Endometrial microvascular endothelial cells (primary cell): ENCODE measurements at regions not wholly inside any gene's neighbourhood (a gene's known extent, or its start where the extent isn't known, plus 50 kb on each side); places are given as distances from the start of the nearest gene placed in this dataset.

Experiments used
- in situ Hi-C: cut with HindIII; loops from 2 replicates; pipeline ENCODE4 v1.10.0; 2017; ENCODE audit warnings: low sequenced_read_pairs, low pct_unique_long_range_greater_than_20kb; ENCODE audit errors: inconsistent ontology term

DNA sequence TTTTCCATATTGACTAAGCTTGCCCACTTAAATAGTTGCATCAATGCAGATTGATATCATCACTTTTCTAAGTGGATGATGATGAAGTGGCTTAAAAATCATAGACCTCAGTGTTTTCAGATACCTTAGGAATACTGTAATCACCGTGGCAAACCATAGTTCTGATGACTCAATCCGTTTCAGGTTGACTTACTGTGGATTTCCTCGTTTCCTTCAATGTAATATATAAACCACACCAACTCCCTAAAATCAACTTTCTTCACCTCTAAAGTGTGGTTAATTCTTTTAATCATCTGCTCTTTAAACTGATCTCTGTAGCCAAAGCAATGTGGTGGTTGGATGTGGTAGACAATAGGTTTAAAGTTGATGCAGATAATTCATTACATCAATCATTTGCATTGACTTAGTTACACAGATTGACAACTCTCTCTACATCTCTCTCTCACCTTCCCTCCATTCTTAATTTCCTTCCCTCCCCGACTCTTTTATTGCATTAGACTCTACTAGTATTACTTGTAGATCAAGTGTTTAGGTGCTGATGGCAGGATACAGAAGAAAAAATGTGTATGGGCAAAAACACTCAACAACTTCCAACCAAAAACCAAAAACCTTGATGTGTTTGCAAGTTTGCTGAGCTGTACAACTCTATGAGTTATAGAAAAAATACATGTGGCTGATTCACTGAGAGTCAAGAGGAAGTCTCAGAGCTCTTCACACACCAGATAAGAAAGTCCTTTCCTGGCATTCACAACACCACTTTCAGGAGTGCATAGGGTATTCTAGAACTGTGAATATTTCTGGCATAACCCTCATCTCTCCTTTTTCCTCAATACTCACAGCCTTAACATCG, 243.5 kb downstream of the NFKBIZ start:
- in situ Hi-C loops = no loop called here

DNA sequence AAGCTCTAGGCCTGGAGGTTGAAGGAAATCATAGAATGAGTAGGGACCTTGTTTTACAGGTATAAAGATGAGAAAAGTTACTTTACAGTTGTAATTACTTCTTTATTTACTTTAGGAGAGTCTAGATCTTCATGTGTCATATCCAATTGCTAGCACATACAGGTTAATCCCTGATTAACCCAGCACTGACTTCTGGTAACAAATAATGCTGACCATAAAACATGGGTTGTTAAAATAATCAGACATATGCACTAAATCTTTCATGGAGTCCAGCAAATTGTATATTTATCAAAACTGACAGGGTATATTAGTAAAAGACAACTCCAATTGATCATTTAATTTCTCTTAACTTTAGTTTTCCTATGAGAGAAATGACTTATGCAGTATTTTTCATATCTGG, 245.2 kb downstream of the NFKBIZ start:
- in situ Hi-C loops = no loop called here

DNA sequence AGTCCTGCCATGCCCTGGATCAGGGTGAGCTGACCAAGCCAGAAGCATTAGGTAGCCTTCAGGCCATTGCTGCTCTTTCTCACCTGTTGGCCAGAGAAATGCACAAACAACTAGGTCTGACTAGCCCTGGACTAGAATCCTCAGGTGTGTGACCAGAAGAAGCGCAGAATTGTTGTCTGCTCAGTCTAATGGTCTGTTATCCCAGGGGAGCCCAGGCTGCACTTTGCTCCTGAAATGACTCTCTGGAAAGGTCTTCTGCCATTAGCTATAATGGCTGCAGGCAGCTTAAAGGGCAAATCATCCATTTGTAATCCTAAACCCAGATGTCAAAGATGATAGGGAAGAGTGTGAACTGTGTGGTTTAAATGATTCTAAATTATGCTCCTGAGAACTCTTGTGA, 246.1 kb downstream of the NFKBIZ start:
- in situ Hi-C loops = no loop called here

DNA sequence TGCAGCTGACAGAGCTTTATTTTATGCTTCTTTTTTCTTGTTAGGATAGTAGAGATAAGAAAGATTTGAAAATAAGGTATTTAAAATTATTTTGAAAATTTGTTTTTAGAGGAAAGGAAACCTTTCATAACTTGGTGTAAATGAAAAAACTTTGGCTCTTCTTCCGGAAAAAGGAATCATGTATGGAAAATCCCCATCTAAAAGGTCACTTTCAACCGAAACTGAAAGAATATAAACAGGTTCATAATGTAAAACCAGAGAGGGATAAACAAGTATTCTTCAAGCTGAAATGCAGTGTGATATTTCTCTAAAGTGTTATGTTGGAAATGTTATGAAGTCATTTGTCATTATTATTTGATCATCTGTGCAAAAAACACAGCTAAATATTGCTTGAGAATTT, 246.8 kb downstream of the NFKBIZ start:
- in situ Hi-C loops = no loop called here

DNA sequence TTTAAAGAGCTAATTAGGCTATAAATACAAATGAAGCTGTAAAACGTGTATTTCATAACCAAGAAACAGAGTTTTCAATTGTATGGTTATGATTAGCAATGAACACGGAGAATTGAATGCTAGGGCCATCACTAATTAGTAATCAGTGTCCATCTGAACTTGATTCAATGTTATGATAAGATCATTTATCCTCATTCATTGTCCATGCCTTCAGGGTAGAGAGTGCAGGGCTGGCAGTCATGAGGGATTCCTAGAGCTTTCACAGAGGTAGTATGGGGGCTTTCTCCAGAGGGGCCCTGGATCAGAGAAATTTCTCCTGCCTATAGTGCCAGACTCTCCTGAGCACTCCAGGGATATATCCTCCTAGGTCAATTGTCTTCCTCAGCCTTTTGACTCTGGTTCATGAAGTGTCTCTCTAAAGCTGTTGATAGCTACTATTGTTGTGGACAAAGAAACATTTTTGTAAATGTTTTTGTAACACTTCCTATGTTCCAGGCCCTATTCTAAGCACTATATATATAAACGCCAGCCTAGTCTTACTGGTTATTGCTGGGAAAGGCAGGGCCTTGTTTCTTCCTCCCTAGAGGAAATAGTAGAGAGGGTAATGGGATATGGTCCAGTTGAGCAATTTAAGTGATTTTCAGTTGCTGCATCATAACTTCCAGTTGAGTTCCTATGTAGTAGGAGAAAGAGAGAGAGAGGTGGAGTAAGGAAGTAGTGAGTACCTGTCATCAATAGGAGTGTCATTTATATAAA, 249.0 kb downstream of the NFKBIZ start:
- in situ Hi-C loops = no loop called here

DNA sequence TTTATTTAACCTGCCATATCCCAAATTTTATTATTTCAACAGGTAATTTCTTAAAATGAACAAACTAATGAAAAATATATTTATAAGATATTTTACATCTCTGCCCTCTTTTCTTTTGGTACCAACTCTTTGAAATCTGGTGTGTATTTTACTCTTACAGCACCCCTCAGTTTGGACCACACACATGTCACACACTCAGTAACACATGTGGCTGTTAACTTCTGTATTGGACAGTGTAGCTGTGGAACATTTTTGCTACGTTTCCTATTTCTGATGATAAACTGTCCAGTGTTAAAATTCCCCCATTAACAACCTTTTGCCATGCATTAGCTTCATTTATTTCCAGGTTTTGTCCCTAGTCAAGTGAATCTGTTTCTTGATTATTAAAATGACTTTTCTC, 250.6 kb downstream of the NFKBIZ start:
- in situ Hi-C loops = no loop called here

DNA sequence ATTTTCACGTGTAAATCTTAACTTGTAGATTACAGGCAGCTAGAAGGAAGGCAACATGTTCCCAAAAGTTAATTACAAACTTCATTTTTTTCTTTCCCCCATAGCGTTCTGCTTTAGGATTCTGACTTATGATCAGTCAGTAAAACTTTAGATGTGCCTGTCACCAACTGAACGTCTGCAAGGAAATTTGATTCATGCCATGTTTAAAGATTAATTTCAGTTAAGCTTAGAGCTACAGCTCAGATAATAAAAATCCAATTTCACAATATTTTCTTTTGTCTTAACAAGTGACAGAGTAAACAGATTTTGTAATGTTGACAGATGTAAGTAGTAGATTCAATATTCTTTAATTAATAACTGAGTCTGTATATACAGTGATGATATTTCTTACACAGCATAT, 253.1 kb downstream of the NFKBIZ start:
- in situ Hi-C loops = no loop called here

DNA sequence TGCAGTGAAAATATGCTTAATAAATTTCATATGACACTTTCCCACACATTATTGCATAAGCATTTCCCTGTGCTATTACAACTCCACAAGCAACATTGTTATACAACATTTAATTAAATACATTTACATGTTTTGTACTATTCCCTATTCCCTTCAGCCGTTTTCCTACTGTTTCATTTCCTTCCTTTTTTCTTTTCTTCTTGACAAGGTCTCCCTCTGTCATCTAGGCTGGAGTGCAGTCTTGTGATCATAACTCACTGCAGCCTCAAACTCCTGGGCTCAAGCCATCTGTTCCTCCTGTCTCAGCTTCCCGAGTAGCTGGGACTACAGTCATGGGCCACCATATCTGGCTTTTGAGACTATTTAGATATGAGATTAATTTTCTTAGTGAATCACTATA, 254.7 kb downstream of the NFKBIZ start:
- in situ Hi-C loops = no loop called here

DNA sequence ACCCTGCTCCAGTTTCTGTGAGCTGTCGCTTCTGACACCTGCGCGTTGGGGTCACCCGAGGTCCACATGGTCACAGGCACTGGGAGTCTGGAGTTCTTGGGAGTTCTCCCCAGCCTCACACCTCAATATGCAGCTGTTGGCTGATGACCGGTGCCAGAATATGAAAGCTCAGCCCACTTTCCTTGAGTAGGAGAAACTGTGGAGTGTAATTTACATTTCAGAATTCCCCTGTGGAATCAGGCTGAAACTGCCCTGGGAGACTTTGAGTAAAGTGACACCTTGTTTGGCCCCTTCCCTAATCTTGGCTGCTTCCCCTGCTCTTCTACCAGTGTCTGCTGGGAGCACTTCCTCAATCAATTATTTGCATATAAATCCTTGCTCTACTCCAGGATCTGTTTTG, 255.9 kb downstream of the NFKBIZ start:
- in situ Hi-C loops = no loop called here

DNA sequence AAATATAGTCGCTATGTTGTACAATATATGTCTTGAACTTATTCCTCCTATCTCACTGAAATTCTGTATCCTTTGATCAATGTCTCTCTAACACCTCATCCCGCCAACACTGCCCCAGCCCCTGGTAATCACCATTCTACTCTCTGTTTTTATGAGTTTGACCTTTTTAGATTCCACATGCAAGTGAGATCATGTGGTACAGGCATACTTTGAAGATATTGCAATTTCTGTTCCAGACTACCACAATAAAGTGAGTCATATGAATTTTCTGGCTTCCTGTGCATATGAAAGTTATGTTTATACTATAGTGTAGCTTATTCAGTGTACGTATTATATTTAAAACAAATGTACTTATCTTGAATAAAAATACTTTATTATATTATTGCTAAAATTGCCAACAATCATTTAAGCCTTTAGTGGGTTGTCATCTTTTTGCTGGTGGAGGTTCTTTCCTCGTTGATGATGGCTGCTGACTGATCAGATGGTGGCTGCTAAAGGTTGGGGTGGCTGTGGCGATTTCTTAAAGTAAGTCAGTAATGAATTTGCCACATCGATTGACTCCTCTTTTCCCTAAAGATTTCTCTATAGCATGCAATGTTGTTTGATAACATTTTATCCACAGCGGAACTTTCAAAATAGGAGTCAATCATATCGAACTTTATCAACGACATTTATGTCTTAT, 257.2 kb downstream of the NFKBIZ start:
- in situ Hi-C loops = no loop called here

DNA sequence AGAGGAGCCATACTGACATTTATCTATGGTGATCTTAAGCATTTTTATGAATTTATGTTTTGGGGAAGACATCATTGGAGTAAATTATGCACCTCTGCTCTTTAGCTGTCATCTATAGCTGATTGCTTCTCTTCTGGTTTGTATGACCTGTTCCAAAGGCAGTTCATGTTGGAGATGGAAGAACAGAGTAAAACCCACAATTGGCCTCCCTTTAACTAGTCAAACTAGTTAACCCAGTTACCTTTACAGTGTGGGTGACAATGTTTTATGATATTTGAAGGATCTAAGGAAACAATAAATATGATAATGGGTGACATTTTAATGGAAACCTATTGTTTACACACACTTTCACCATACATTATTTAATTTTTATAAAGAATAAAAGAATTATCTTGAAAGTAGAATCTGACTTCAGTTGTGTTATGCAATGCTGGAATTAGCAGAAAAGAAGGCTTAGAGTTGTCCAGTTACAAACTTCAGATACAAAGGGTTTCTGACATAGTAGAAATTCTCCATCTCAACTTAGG, 263.5 kb downstream of the NFKBIZ start:
- in situ Hi-C loops = no loop called here

DNA sequence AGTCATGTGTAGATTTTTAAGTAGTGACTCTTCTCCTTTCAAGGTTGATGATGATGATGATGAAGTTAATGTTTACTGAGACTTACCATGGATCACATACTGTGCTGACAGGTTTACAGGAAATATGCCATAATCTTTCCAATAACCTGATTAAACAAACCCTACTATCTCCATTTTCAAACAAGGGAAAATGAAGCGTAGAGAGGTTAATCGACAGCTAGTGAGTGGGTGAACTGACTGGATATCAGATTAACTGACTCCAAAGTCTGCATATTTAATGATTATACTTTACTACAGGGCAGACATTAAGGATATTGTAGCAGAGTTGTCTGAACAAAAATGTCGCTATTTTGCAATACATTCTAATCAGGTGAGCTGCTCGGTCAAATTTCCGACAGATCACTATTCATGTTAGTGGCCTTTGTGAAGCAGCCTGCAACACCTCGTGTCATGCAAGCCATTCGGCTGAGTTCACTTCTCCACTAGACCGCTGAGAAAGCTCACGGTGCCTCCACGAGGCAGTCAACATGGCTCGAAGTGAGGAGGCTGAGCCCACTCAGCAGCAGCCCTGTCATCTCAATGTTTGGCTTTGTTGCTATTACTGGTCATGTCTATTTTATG, 264.2 kb downstream of the NFKBIZ start:
- in situ Hi-C loops = no loop called here

DNA sequence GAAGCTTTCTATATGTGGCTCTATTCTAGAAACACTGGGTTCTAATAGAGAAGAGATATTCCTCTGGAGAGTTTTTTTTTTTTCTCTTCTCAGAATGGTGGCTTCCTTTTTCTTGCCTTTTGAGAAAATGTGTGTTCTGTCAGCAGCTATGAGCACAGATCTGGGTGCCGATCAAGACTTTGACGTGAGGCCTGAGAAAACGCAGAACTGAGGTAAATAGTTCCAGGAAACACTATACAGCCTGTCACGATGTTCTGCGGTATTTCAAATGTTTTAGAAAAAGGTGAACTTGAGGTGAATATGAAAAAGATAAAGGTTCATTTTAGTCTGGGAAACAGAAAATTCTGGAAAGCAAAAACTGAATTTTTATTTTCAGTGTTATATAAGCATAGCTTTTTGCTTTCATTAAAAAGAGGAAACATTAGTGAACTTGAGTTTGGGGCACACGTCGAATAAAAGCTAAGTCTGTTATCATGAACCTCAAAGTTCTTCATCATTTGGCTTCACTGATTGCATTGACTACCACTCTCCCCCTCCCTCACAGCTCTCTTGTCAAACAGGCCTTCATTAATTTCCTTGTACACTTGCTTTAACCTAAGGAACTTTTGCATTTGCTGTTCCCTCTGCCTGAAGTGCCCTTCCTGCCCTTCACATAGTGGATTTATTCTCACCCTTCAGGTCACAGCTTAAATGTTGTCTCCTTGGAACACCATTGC, 265.1 kb downstream of the NFKBIZ start:
- in situ Hi-C loops = no loop called here

DNA sequence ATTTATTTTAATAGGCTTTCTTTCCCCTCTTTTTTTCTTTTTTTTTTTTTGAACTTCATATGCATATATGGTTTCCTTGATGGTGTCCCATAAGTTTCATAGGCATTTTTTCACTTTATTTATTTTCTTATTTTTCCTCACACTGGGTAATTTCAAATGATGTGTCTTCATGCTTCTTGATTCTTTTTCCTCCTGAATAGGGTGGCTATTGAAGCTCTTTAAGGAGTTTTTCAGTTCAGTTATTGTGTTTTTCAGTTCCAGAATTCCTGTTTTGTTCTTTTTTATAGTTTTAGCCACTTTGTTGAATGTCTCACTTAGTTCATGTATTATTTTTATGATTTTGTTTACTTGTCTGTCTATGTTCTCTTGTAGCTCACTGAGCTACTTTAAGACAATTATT, 273.2 kb downstream of the NFKBIZ start:
- in situ Hi-C loops = no loop called here

DNA sequence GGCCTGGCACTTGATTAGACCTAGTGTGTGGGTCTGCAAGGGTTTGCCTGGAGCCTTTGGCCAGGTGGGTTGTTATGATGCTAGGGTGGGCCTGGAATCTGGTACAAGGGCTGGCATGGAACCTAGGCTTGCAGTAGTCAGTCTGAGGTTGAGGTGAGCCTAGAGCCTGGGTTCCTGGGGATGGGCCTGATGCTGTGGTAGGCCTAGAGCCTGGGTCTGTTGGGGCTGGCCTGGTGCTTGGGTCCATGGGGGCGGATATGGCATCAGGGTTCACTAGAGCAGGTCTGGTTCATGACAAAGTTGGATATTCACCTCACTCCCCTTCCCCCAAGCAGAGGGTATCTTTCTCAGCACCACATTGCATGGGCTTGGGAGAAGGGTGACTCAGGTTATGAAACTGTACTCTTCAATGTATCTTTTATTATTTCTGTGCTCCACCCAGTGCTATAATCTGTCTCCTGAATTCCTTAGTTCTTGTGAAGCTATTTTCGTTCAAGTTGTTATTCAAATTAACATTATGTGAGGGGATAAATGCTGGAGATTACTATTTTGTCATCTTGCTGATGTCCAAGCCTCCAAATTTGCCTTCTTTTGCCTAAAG, 274.4 kb downstream of the NFKBIZ start:
- in situ Hi-C loops = no loop called here

DNA sequence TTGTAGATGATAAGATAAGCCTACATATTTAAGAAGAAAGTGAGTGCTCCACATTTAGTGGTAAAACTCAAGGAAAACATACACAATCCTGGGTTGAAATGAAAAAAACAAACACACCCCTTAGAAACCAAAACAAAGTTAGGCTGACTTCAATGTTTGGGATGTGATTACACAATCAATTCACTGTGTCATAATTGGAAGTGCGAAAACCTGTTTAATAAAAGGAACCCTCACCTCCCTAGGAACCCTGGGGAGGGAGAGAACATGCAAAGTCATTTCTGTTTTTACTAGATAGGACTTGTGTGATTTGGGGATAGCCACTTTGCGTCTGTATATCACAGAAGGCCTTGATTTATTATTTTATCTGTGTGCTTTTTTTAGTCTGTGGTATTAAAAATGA, 275.0 kb downstream of the NFKBIZ start:
- in situ Hi-C loops = no loop called here

DNA sequence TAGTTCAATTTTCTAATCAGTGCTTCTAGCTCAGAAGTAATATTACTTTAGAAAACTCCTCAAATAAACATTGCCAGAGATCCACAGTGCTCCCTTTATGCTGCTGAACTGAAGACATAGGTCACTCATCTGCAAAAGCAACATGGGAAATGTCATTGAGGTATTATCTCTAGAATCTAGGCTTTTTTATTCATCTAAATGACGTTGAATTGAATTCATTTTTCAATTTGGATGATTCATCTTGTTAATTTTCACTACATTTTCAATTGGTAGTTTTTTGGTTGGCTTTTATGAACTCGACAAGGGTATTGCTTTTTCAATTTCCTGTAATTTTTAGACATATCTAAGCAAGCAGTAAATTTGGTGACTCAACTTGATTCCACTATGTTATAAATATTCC, 275.4 kb downstream of the NFKBIZ start:
- in situ Hi-C loops = no loop called here
